B cell (primary cell): ENCODE measurements at regions not wholly inside any gene's neighbourhood (a gene's known extent, or its start where the extent isn't known, plus 50 kb on each side); places are given as distances from the start of the nearest gene placed in this dataset.

Experiments
- ATAC-seq: fragments of 200-7000 bp; cut with Tn5 transposase; one replicate; pipeline ENCODE4 v1.10.0; 2021; ENCODE audit warnings: low read depth, mild to moderate bottlenecking, moderate number of reproducible peaks, moderate library complexity
- CTCF ChIA-PET: fragments of 350-600 bp; sonication (Branson Sonifier 250); formaldehyde crosslinking; loops from one replicate; lab custom pipeline; 2021; ENCODE audit warnings: antibody characterized with exemption, inconsistent platforms; lab: Charles Lee
- POLR2A ChIA-PET: fragments of 350-600 bp; sonication (Branson Sonifier 250); formaldehyde crosslinking; loops from one replicate; lab custom pipeline; 2021; ENCODE audit warnings: antibody characterized with exemption; lab: Charles Lee
- DNase-seq: peaks from one replicate; pipeline ENCODE4 v3.0.0; 2013
- H2AFZ ChIP-seq: 2 replicates; pipeline ENCODE4 v1.6.1; 2012; ENCODE audit warnings: mild to moderate bottlenecking, low read depth, low read length; ENCODE audit not compliant: insufficient read depth, poor library complexity, severe bottlenecking
- H3K27ac ChIP-seq, 2 donors: 1 replicate in 1 of 2; 2 replicates in 1 of 2; pipeline ENCODE4 v1.5.1; 2012 to 2013; ENCODE audit warnings: low read length in 2 of 2, mild to moderate bottlenecking in 2 of 2, moderate library complexity in 1 of 2
- H3K27me3 ChIP-seq, 4 experiments: fragments of 200-600 bp in 1 of 4; sonication (generic) in 1 of 4; replicated peaks in 1 of 4; 1 replicate in 2 of 4; 2 replicates in 2 of 4; pipeline versions ENCODE4 v1.6.1 to v1.7.0; 2013 to 2016; ENCODE audit warnings: low read length in 3 of 4, mild to moderate bottlenecking in 2 of 4, mixed read lengths in 1 of 4, moderate library complexity in 1 of 4; ENCODE audit not compliant: insufficient read depth in 4 of 4, control insufficient read depth in 3 of 4; ENCODE audit errors: control extremely low read depth in 1 of 4
- H3K36me3 ChIP-seq, 2 experiments: replicated peaks in 1 of 2; 1 replicate in 1 of 2; 2 replicates in 1 of 2; pipeline versions ENCODE4 v1.6.1 to v1.7.1; 2013; ENCODE audit warnings: low read length in 1 of 2; ENCODE audit not compliant: insufficient read depth in 2 of 2, control insufficient read depth in 1 of 2; ENCODE audit errors: control extremely low read depth in 1 of 2, extremely low read depth in 1 of 2
- H3K4me1 ChIP-seq, 2 donors: fragments of 200-600 bp in 1 of 2; sonication (generic) in 1 of 2; 1 replicate in 1 of 2; 2 replicates in 1 of 2; pipeline versions ENCODE4 v1.5.1 to v1.6.1; 2013 to 2017; ENCODE audit warnings: low read length in 2 of 2; ENCODE audit not compliant: control insufficient read depth in 2 of 2, insufficient read depth in 2 of 2
- H3K4me2 ChIP-seq: replicated peaks from 2 replicates; pipeline ENCODE3; 2012; ENCODE audit warnings: mild to moderate bottlenecking, low read depth, low read length; ENCODE audit not compliant: poor library complexity, severe bottlenecking
- H3K4me3 ChIP-seq, 5 experiments: fragments of 200-600 bp in 1 of 5; sonication (generic) in 1 of 5; 1 replicate in 3 of 5; 2 replicates in 2 of 5; pipeline versions ENCODE4 v1.5.1 to v1.7.0; 2011 to 2016; ENCODE audit warnings: low read length in 4 of 5, mild to moderate bottlenecking in 4 of 5, low read depth in 2 of 5, control low read depth in 1 of 5, moderate library complexity in 1 of 5; ENCODE audit not compliant: insufficient read depth in 1 of 5; ENCODE audit errors: control extremely low read depth in 1 of 5, extremely low read depth in 1 of 5
- H3K79me2 ChIP-seq: fragments of 200-600 bp; sonication (generic); one replicate; pipeline ENCODE4 v1.6.0; 2016; ENCODE audit warnings: low read length; ENCODE audit not compliant: control insufficient read depth, insufficient read depth
- H3K9ac ChIP-seq: fragments of 200-600 bp; sonication (generic); 2 replicates; pipeline ENCODE4 v1.6.1; 2017; ENCODE audit warnings: mild to moderate bottlenecking, low read length, moderate library complexity
- H3K9me3 ChIP-seq, 3 donors: one replicate each; pipeline versions ENCODE4 v1.6.1 to v1.7.1; 2013; ENCODE audit warnings: low read length in 2 of 3; ENCODE audit not compliant: control insufficient read depth in 2 of 3, insufficient read depth in 1 of 3; ENCODE audit errors: control extremely low read depth in 1 of 3
- H4K20me1 ChIP-seq: 2 replicates; pipeline ENCODE4 v1.6.0; 2012; ENCODE audit warnings: mild to moderate bottlenecking, low read length; ENCODE audit not compliant: insufficient read depth, control insufficient read depth, poor library complexity, severe bottlenecking
- H3K27ac Mint-ChIP-seq: one replicate; pipeline ENCODE4 v1.8.0; 2021; ENCODE audit warnings: mixed read lengths
- H3K27me3 Mint-ChIP-seq: one replicate; pipeline ENCODE4 v1.8.0; 2021; ENCODE audit warnings: mixed read lengths
- H3K4me1 Mint-ChIP-seq: one replicate; pipeline ENCODE4 v1.8.0; 2021; ENCODE audit warnings: mixed read lengths
- H3K4me3 Mint-ChIP-seq: one replicate; pipeline ENCODE4 v1.8.0; 2021; ENCODE audit warnings: mixed read lengths
- H3K9me3 Mint-ChIP-seq: one replicate; pipeline ENCODE4 v1.8.0; 2022; ENCODE audit warnings: mixed read lengths; ENCODE audit not compliant: insufficient read depth
- CTCF ChIP-seq: fragments of 200-600 bp; IDR thresholded peaks from one replicate; pipeline ENCODE4 v1.8.0; 2022; ENCODE audit warnings: antibody characterized with exemption, mild to moderate bottlenecking
- EZH2 ChIP-seq: IDR thresholded peaks from 2 replicates; pipeline ENCODE4 v1.6.1; 2012; ENCODE audit warnings: borderline replicate concordance, low read depth, mild to moderate bottlenecking, moderate library complexity, low read length; ENCODE audit not compliant: insufficient read depth, poor library complexity, severe bottlenecking
- WGBS: methylation state at CpG from one replicate; pipeline ENCODE4 v1.1.5; 2013; ENCODE audit warnings: missing lambda C conversion rate; ENCODE audit not compliant: insufficient coverage; 5-methylcytosine and 5-hydroxymethylcytosine counted together
- intact Hi-C: fragments of 100-400 bp; cut with micrococcal nuclease; formaldehyde crosslinking; loops from one replicate; pipeline ENCODE4 v1.10.0; 2022

- H2AFZ ChIP-seq, result no peak overlapping the region
- 83% methylated on average over 2 of the region's 2 CpGs for WGBS
- intact Hi-C loops, result no loop called here
- no peak overlapping the region for H3K4me3 Mint-ChIP-seq
- H3K36me3 ChIP-seq, result no peaks in the 10 kb centered on the region
- H3K9me3 Mint-ChIP-seq, result no peaks in the 10 kb centered on the region
- no peak overlapping the region for H3K27ac Mint-ChIP-seq
- ATAC-seq, result no peak
- H3K27me3 ChIP-seq, result peaks cover 0 to 6% (median 0%) of the 10 kb centered on the region in 4 experiments
- H3K4me1 Mint-ChIP-seq, result peaks cover 6% of the 10 kb centered on the region
- no peak for DNase-seq
- H4K20me1 ChIP-seq, result no peaks in the 10 kb centered on the region
- no peak overlapping the region for H3K4me3 ChIP-seq
- ChIA-PET CTCF (interaction anchor here (1.0 kb wide), 1 partner anchor 77 kb away, joined by 4 read pairs; no protein-coding TSS in a partner anchor), POLR2A (no interaction called here)
- no peak overlapping the region for H3K4me2 ChIP-seq
- no peak overlapping the region for H3K9ac ChIP-seq
- peaks cover 17% of the 10 kb centered on the region for H3K27me3 Mint-ChIP-seq
- H3K4me1 ChIP-seq, result peaks cover 3 to 6% of the 10 kb centered on the region in 2 donors
- H3K27ac ChIP-seq, result no peak overlapping the region
- no peaks in the 10 kb centered on the region for H3K79me2 ChIP-seq
- H3K9me3 ChIP-seq, result no peaks in the 10 kb centered on the region
- TF ChIP-seq CTCF (no peak), EZH2 (no peak)
Measured at GRCh38 chr17:6927290-6928126, 68.3 kb upstream of the ALOX12 start.

GRCh38 chr17:6928193-6928592 lies 67.7 kb upstream of the ALOX12 start:
- H3K4me2 ChIP-seq, result no peak overlapping the region

More at GRCh38 chr17:6928193-6928592, 67.7 kb upstream of the ALOX12 start:
- peaks cover 17% of the 10 kb centered on the region for H3K27me3 Mint-ChIP-seq
- ATAC-seq, result no peak
- H3K4me3 Mint-ChIP-seq, result no peak overlapping the region
- no peaks in the 10 kb centered on the region for H3K9me3 Mint-ChIP-seq
- no peak for TF ChIP-seq CTCF
- TF ChIP-seq EZH2, result no peak
- peaks cover 2% of the 10 kb centered on the region for H3K4me1 Mint-ChIP-seq
- Histone ChIP-seq H2AFZ (no peak overlapping the region), H3K4me3 (no peak overlapping the region), H4K20me1 (no peaks in the 10 kb centered on the region), H3K27ac (no peak overlapping the region), H3K4me1 (peaks cover under 1 to 3% of the 10 kb centered on the region in 2 donors), H3K9me3 (no peaks in the 10 kb centered on the region), H3K9ac (no peak overlapping the region), H3K27me3 (peaks cover 0 to 6% (median 0%) of the 10 kb centered on the region in 4 experiments), H3K79me2 (no peaks in the 10 kb centered on the region), H3K36me3 (no peaks in the 10 kb centered on the region)
- H3K27ac Mint-ChIP-seq, result no peak overlapping the region
- intact Hi-C loops, result no loop called here
- no peak for DNase-seq
- POLR2A ChIA-PET, result no interaction called here
- CTCF ChIA-PET, result interaction anchor here (1.0 to 1.4 kb wide), 2 partner anchors 14 to 74 kb away, joined by 3 read pairs; no protein-coding TSS in a partner anchor
